Panc1 (cell line): ENCODE measurements at regions not wholly inside any gene's neighbourhood (a gene's known extent, or its start where the extent isn't known, plus 50 kb on each side); places are given as distances from the start of the nearest gene placed in this dataset.

Experiments
- ATAC-seq: fragments of 200-7000 bp; cut with Tn5 transposase; 2 replicates; pipeline ENCODE4 v1.9.1; 2020; ENCODE audit warnings: mild to moderate bottlenecking, moderate library complexity
- BruUV-seq: library from RNA; stranded (reverse); fragments of 400-500 nt; replicated peaks from 2 replicates; lab custom pipeline; 2021; lab: Mats Ljungman, UMichigan
- CTCF ChIA-PET: fragments of 300-600 bp; sonication (Branson Sonifier 250); formaldehyde crosslinking; loops from one replicate; lab custom pipeline; 2022; ENCODE audit warnings: antibody characterized with exemption; lab: Charles Lee
- POLR2A ChIA-PET: fragments of 300-600 bp; sonication (Branson Sonifier 250); formaldehyde crosslinking; loops from one replicate; lab custom pipeline; 2022; ENCODE audit warnings: antibody characterized with exemption; lab: Charles Lee
- DNase-seq: peaks from one replicate; pipeline ENCODE4 v3.0.0-alpha.2; 2010; ENCODE audit warnings: low read depth, low spot score
- H3K27ac ChIP-seq: 2 replicates; pipeline ENCODE4 v1.5.1; 2011; ENCODE audit warnings: mild to moderate bottlenecking, low read length, inconsistent platforms
- H3K27me3 ChIP-seq: fragments of 200-500 bp; sonication (Bioruptor generic); 2 replicates; pipeline ENCODE4 v1.6.0; 2014; ENCODE audit warnings: low read length, inconsistent platforms; ENCODE audit not compliant: control insufficient read depth, insufficient read depth
- H3K36me3 ChIP-seq: fragments of 200-500 bp; sonication (Bioruptor generic); 2 replicates; pipeline ENCODE4 v1.5.1; 2014; ENCODE audit warnings: inconsistent platforms, mild to moderate bottlenecking, low read length, moderate library complexity; ENCODE audit not compliant: control insufficient read depth, insufficient read depth
- H3K4me1 ChIP-seq: 2 replicates; pipeline ENCODE4 v1.5.1; 2011; ENCODE audit warnings: inconsistent platforms, mild to moderate bottlenecking, low read length, moderate library complexity; ENCODE audit not compliant: control insufficient read depth, insufficient read depth
- H3K4me3 ChIP-seq, 2 experiments: 2 replicates each; pipeline ENCODE4 v1.5.1; 2011 to 2012; ENCODE audit warnings: low read depth in 2 of 2, low read length in 2 of 2, mild to moderate bottlenecking in 2 of 2, inconsistent platforms in 1 of 2, moderate library complexity in 1 of 2
- H3K9me3 ChIP-seq: fragments of 200-500 bp; sonication (Bioruptor generic); 2 replicates; pipeline ENCODE4 v1.5.1; 2014; ENCODE audit warnings: low read depth, mild to moderate bottlenecking, inconsistent platforms, low read length, moderate library complexity; ENCODE audit not compliant: control insufficient read depth, insufficient read depth
- POLR2AphosphoS5 ChIP-seq: IDR thresholded peaks from 2 replicates; pipeline ENCODE4 v1.6.1; 2012; ENCODE audit warnings: mild to moderate bottlenecking, low read depth, low read length, moderate library complexity
- SIN3A ChIP-seq: IDR thresholded peaks from 2 replicates; pipeline ENCODE4 v1.6.1; 2012; ENCODE audit warnings: low read depth, mild to moderate bottlenecking, low read length, moderate library complexity, borderline replicate concordance; ENCODE audit not compliant: insufficient read depth
- TCF7L2 ChIP-seq: IDR thresholded peaks from 2 replicates; pipeline ENCODE4 v1.6.1; 2011; ENCODE audit warnings: mild to moderate bottlenecking, low read depth, low read length, inconsistent platforms
- in situ Hi-C: cut with HindIII; loops from 2 replicates; pipeline ENCODE4 v1.10.0; 2016; ENCODE audit warnings: low sequenced_read_pairs, low pct_unique_long_range_greater_than_20kb
- intact Hi-C: fragments of 100-400 bp; cut with micrococcal nuclease; formaldehyde crosslinking; loops from one replicate; pipeline ENCODE4 v1.10.0; 2022; ENCODE audit not compliant: unreplicated experiment
- TF ChIP-seq, protein P1 (sequence below): fragments of 450-650 bp; IDR thresholded peaks from 2 replicates; pipeline ENCODE4 v1.5.1; 2017; ENCODE audit warnings: mild to moderate bottlenecking
- TF ChIP-seq, protein P2 (sequence below), 2 experiments: IDR thresholded peaks; 2 replicates each; pipeline ENCODE4 v1.6.1; 2011 to 2012; ENCODE audit warnings: low read depth in 2 of 2, control low read depth in 1 of 2, low read length in 1 of 2, mild to moderate bottlenecking in 1 of 2, moderate library complexity in 1 of 2; ENCODE audit not compliant: insufficient read depth in 1 of 2

- ChIA-PET POLR2A (no interaction called here), CTCF (no interaction called here)
- no peaks in the 10 kb centered on the region for H3K9me3 ChIP-seq
- H3K4me3 ChIP-seq = no peak overlapping the region
- no peaks in the 10 kb centered on the region for H3K4me1 ChIP-seq
- H3K36me3 ChIP-seq = no peaks in the 10 kb centered on the region
- intact Hi-C loops = no loop called here
- no TSS peak for BruUV-seq
- no peak overlapping the region for H3K27ac ChIP-seq
- no peak for DNase-seq
- no peak for ATAC-seq
- in situ Hi-C loops = no loop called here
- TF ChIP-seq, protein P1, sequence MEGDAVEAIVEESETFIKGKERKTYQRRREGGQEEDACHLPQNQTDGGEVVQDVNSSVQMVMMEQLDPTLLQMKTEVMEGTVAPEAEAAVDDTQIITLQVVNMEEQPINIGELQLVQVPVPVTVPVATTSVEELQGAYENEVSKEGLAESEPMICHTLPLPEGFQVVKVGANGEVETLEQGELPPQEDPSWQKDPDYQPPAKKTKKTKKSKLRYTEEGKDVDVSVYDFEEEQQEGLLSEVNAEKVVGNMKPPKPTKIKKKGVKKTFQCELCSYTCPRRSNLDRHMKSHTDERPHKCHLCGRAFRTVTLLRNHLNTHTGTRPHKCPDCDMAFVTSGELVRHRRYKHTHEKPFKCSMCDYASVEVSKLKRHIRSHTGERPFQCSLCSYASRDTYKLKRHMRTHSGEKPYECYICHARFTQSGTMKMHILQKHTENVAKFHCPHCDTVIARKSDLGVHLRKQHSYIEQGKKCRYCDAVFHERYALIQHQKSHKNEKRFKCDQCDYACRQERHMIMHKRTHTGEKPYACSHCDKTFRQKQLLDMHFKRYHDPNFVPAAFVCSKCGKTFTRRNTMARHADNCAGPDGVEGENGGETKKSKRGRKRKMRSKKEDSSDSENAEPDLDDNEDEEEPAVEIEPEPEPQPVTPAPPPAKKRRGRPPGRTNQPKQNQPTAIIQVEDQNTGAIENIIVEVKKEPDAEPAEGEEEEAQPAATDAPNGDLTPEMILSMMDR = no peak
- TF ChIP-seq, protein P2, sequence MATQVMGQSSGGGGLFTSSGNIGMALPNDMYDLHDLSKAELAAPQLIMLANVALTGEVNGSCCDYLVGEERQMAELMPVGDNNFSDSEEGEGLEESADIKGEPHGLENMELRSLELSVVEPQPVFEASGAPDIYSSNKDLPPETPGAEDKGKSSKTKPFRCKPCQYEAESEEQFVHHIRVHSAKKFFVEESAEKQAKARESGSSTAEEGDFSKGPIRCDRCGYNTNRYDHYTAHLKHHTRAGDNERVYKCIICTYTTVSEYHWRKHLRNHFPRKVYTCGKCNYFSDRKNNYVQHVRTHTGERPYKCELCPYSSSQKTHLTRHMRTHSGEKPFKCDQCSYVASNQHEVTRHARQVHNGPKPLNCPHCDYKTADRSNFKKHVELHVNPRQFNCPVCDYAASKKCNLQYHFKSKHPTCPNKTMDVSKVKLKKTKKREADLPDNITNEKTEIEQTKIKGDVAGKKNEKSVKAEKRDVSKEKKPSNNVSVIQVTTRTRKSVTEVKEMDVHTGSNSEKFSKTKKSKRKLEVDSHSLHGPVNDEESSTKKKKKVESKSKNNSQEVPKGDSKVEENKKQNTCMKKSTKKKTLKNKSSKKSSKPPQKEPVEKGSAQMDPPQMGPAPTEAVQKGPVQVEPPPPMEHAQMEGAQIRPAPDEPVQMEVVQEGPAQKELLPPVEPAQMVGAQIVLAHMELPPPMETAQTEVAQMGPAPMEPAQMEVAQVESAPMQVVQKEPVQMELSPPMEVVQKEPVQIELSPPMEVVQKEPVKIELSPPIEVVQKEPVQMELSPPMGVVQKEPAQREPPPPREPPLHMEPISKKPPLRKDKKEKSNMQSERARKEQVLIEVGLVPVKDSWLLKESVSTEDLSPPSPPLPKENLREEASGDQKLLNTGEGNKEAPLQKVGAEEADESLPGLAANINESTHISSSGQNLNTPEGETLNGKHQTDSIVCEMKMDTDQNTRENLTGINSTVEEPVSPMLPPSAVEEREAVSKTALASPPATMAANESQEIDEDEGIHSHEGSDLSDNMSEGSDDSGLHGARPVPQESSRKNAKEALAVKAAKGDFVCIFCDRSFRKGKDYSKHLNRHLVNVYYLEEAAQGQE (IDR thresholded peaks at IDR 0.05; ENCODE audit: insufficient read depth in 1 of 2, low read depth in 2 of 2, low read length in 1 of 2) = no peak
- TF ChIP-seq POLR2AphosphoS5 (no peak), TCF7L2 (no peak), SIN3A (no peak)
- no peaks in the 10 kb centered on the region for H3K27me3 ChIP-seq
Observed at GRCh38 chr2:129192841-129193253, 786.6 kb upstream of the RAB6C start.

DNA sequence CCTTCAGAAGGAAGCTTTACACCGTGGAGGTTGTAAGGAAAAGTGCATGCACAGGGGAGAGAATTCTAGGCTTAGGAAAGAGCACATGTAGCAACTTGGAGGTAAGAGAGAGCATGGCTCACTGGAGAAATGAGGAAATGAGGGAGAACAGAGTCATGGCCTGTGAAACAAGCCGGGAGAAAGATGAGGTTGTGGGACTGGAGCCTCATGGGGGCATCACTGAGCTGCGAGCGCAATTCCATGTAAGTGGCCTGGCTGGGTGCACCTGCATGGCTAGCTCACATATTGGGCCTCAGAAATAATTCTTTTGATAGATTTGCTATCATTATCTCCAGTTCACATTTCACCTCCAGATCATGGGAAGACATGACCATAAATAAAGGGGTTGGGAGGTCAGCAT is 785.5 kb upstream of the RAB6C start:
- DNase-seq (no peak), ATAC-seq (no peak)
- Histone ChIP-seq H3K9me3 (no peaks in the 10 kb centered on the region), H3K27me3 (no peaks in the 10 kb centered on the region), H3K27ac (no peak overlapping the region), H3K4me3 (no peak overlapping the region), H3K4me1 (no peaks in the 10 kb centered on the region), H3K36me3 (no peaks in the 10 kb centered on the region)
- in situ Hi-C loops = no loop called here
- TF ChIP-seq SIN3A (no peak), POLR2AphosphoS5 (no peak), TCF7L2 (no peak)
- TF ChIP-seq, protein P2 (IDR thresholded peaks at IDR 0.05; ENCODE audit: insufficient read depth in 1 of 2, low read depth in 2 of 2, low read length in 1 of 2) = no peak
- TF ChIP-seq, protein P1 = 0 out of 2 replicates have a peak, but pooled peaks have one; percentile 11
- intact Hi-C loops = no loop called here
- POLR2A ChIA-PET = no interaction called here
- CTCF ChIA-PET = no interaction called here
- BruUV-seq = no TSS peak
